ENCODE measurements at regions not wholly inside any gene's neighbourhood (a gene's known extent, or its start where the extent isn't known, plus 50 kb on each side); places are given as distances from the start of the nearest gene placed in this dataset.
"Not testable (repeated sequence)": the region's sequence is repeated elsewhere in the genome, so short reads cannot be mapped to it uniquely, and the experiment has no call there.

DNA sequence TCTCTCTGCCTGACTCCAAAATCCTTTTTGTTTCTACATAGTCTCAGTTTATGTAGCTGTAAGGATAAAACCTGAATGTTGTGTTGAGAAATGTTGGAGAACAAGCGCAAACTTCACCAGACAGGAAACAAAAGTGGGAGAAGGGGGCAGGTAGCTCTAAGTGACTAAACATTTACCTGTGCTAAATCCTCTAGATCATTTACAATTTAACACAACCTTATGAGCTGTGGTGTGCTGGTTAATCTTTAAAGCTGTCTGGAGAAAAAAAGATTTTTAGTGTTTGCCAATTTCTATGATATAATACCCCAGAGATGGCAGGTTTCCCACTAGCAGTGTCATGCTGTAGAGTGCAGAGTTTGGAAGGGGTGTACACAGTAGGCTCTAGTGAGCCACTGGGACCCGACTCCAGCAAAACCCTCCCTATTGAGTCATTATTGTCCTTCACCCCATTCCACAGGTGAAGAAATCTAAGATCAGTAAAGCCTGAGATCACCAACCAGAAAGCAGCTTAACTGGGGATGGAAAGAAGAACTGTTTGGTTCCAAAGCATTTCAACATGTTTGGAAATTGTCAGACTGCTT is 992.0 kb downstream of the DCDC2C start:
- DNase-seq (ENCODE audit: low spot score), result no peak

- DNase-seq (ENCODE audit: low spot score), result no peak
Measured at GRCh38 chr2:4715065-4715464, 977.1 kb upstream of the SOX11 start.

DNA sequence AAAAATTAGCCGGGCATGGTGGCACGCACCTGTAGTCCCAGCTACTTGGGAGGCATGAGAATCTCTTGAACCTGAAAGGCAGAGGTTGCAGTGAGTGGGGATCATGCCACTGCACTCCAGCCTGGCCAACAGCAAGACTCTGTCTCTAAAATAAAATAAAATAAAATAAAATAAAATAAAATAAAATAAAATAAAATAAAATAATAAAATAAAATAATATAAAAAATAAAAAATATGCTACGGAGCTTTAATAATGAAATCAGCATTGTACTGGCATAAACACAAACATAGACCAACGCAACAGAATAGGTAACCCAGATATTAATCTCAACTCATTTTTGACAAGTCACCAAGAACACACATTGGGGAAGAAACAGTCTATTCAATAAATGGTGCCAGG is 973.4 kb upstream of the SOX11 start:
- no peak for DNase-seq (ENCODE audit: low spot score)

- no peak for DNase-seq (ENCODE audit: low spot score)
Measured at GRCh38 chr2:4725618-4726017, 966.6 kb upstream of the SOX11 start.

DNA sequence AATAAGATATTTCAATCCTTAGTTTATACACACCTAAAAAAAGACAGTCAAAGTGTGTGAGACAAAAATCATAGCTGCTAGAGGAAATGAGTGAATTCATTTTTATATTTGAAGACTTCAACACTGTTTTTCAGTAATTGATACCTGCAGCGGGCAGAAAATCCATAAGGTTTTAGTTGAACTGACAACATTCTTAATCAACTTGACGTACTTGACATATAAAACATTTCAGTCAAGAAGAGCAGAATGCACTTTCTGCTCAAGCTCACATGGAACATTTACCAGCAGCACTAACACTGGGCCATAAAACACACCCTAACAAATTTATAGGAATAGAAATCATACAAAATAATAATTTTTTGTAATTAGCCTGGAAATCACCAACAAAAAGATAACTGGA is 959.6 kb upstream of the SOX11 start:
- no peak for DNase-seq (ENCODE audit: low spot score)

GRCh38 chr2:4745056-4745991 is 946.9 kb upstream of the SOX11 start:
- no peak for DNase-seq (ENCODE audit: low spot score)

DNA sequence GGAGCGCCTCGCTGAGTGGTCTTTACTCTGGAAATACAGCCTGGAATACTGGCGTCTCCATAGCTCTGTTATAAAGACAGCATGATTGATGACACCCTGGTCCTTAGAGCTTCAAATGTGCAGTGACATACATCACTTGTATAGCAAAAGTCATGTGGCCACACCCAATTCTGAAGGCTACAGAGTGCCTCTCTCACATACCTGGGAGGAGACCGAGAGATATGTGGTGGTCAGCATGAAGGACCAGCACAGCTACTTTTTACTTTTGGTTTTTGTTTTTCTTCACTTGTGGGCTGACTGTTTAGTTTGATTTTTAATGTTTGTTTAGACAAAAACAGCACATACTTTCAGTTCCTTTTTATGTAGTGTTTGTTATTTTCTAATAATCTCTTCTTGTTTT is 938.5 kb upstream of the SOX11 start:
- DNase-seq (ENCODE audit: low spot score), result no peak

DNA sequence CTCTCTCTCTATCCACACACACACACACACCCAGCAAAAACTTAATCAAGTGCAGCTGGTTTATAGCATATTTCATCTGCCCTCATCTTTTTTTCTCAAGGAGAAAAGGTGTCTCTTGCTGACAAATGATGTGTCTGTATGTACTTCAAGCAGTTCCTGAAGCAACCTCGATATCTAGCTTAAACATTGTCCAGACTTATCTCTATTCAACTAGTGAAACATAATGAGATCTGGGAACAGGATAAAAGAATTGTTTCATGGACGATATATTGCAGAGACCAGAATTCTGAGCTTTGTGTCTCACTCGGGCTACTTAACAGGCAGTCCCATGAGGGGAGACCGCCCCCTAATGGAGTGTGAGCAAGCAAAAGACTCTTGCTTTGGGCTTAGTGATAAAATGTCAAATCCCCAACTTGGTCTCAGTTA is 929.2 kb upstream of the SOX11 start:
- DNase-seq (ENCODE audit: low spot score), result no peak

DNA sequence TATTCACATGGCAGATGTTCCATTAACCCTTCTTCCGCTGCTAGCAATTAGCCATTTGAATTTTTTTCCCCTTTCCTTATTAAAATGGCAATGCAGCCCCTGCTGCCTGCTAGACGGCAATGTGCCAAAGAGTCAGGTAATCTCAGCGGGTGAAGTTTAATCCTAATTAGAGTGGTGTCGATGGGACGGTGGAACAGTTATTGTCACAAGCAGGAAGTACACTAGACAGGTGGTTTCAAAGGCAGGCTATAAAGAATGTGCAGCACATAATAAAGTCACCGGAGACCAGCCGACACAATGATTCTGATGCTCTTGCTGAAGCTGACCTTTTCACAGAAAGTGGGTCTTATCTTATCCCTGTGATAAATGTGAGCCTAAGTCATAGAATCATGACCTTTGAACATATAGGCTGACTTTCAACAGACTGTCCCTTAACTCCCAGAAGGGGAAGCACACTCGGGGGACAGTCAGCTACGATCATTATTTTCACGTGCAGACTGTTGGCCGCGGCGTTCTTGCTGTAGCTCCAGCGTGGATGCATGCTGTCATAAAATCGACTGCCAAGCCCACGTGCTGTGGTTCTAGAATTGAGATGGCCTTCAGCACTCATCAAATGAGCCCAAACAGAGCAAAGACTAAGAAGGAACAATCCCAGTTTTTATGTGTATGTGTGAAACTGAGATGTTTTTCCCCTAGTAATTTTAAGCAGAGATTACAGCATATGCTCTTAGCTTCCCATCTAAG is 926.2 kb upstream of the SOX11 start:
- DNase-seq (ENCODE audit: low spot score), result no peak

- no peak for DNase-seq (ENCODE audit: low spot score)
Measured at GRCh38 chr2:4775668-4776067, 916.5 kb upstream of the SOX11 start.

GRCh38 chr2:4780679-4781078 is 911.5 kb upstream of the SOX11 start:
- no peak for DNase-seq (ENCODE audit: low spot score)

DNA sequence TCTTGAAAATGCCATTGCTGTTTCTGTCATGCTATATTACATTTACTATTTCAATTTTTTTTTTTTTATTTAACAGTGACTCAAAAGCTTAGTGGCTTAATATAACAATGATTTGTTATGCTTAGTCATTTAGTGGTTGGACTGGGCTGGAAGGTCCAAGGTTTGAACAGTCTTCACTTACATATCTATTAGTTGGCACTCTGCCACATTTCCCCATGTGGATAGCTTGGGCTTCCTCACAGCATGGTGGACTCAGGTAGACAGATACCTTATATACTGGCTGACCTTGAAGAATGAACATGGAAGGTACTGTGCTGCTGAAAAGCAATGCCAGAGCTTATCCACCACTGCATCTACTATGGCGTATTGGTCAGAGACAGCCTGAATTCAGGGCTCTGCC is 909.5 kb upstream of the SOX11 start:
- DNase-seq (ENCODE audit: low spot score), result no peak

DNA sequence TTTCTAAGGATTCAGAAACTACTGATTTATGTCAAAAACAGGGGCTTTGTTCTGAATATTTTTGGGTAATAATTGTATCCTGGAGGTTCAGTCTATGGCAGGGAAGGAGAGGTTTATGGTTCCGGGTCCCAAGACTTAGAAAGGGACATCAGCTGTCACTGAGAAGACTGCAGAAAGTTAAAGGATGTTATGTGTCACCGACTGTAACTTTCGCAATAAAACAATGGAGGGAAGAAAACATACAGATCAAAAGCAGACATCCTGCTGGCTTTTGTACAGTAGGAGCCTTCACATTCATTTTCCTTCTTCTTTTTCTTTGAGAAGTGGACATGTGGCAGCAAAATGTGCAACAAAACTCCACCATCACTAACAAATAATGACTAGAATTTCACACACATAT is 900.7 kb upstream of the SOX11 start:
- no peak for DNase-seq (ENCODE audit: low spot score)

GRCh38 chr2:4792126-4792525 is 900.1 kb upstream of the SOX11 start:
- no peak for DNase-seq (ENCODE audit: low spot score)

GRCh38 chr2:4803396-4803795 is 888.8 kb upstream of the SOX11 start:
- no peak for DNase-seq (ENCODE audit: low spot score)

DNA sequence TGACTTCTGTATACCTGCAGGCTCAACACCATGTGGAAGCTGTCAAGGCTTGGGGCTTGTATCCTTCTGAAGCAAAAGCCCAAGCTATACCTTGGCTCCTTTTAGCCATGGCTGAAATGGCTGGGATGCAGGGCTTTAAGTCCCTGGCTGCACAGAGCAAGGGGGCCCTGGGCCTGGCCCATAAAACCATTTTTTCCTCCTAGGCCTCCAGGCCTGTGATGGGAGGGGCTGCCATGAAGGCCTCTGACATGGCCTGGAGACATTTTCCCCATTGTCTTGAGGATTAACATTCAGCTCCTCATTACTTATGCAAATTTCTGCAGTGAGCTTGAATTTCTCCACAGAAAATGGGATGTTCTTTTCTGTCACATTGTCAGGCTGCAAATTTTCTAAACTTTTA is 878.0 kb upstream of the SOX11 start:
- DNase-seq (ENCODE audit: low spot score), result not testable (repeated sequence)

DNA sequence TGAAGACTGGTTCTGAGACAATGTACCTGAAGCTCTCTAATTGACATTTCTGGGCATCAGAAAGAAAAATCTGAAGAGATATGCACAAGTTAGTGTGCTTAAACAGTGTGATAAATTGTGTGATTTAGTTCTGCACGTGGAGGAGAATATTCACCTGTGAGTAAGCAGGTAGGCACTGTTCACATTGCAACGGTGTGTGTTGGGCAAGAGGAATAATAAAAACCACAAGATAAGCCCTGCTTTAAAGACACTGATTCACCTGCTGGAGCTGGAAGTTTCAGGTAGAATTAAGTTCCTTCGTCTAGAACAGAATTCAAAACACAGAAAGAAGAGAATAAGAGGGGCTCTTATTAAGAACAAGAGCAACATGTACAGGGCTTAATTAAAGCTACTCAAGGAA is 864.3 kb upstream of the SOX11 start:
- DNase-seq (ENCODE audit: low spot score), result no peak

- DNase-seq (ENCODE audit: low spot score), result no peak
Measured at GRCh38 chr2:4828682-4829374, 863.4 kb upstream of the SOX11 start.

DNA sequence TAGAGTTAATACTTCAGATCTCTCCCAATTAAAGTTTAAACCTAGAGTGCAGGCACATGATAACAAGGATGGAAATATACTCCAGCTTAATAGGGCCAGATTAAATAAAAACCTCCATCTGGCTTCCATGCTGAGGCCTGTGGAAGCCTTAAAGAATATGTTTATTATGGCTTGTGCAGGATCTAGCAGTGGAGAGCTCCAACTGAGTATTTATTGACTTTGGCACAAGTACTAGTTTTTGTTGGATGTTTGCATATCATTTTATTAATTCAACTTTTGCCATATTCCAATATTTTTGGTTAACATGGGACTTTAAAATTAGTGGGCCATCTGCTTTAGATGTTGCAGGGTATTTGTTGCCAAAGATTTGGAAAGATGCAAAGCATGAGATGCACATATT is 860.4 kb upstream of the SOX11 start:
- DNase-seq (ENCODE audit: low spot score), result no peak

- no peak for DNase-seq (ENCODE audit: low spot score)
Measured at GRCh38 chr2:4832642-4833041, 859.5 kb upstream of the SOX11 start.

DNA sequence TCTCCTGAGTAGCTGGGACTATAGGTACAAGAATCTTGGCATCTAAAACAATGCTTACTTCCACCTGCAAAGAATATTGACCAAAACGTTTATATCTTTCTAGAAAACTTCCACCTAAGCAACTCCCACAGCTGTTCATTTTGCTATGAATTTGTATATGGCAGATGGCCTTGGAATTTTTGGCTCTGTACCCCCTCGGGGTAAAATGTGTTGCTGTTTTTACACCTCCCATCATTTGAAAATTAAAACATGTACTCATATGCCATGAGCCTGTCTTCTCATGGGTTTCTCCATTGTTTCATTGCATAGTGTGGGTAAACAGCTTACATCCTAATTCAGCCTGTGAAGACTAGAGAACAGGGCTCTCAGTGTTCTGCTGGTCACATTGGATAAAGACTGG is 853.6 kb upstream of the SOX11 start:
- no peak for DNase-seq (ENCODE audit: low spot score)

DNA sequence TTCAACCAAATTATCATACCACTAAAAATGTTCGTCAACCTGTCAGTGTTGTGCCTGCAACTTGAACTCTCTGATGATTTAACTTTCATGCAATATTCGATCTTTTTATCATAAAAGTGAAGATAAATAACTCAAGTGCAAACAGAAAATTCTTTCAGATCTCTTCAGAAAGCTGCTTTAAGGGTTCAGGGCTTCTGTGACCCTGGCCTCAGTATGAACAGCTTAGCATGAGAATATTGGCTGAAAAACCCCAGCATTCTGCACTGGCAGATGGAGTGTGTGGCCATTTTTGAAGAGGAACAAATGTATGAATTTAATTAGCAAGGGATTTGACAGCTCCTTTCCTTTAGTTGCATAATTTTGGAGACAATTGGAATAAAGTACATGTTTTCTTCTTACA is 851.4 kb upstream of the SOX11 start:
- no peak for DNase-seq (ENCODE audit: low spot score)
